ENCODE measurements at regions not wholly inside any gene's neighbourhood (a gene's known extent, or its start where the extent isn't known, plus 50 kb on each side); places are given as distances from the start of the nearest gene placed in this dataset.

GRCh38 chr11:28739489-28740280, 631.5 kb downstream of the METTL15 start:
- DNase-seq (ENCODE audit: low read depth), result no peak

GRCh38 chr11:28738549-28738948, 630.4 kb downstream of the METTL15 start:
- DNase-seq (ENCODE audit: low read depth), result peak; percentile 34

- DNase-seq (ENCODE audit: low read depth), result peak; percentile 32
Measured at GRCh38 chr11:28736256-28736655, 628.1 kb downstream of the METTL15 start.

GRCh38 chr11:28735511-28735910, 627.3 kb downstream of the METTL15 start:
- DNase-seq (ENCODE audit: low read depth), result no peak

- DNase-seq (ENCODE audit: low read depth), result no peak
Measured at GRCh38 chr11:28730889-28731288, 622.7 kb downstream of the METTL15 start.

GRCh38 chr11:28730336-28730735, 622.1 kb downstream of the METTL15 start:
- DNase-seq (ENCODE audit: low read depth), result peak; percentile 35

- no peak for DNase-seq (ENCODE audit: low read depth)
Measured at GRCh38 chr11:28729339-28729738, 621.2 kb downstream of the METTL15 start.

GRCh38 chr11:28728666-28729065, 620.5 kb downstream of the METTL15 start:
- no peak for DNase-seq (ENCODE audit: low read depth)

- peak; percentile 73 for DNase-seq (ENCODE audit: low read depth)
Measured at GRCh38 chr11:28727254-28727653, 619.1 kb downstream of the METTL15 start.

GRCh38 chr11:28726432-28726831, 618.2 kb downstream of the METTL15 start:
- no peak for DNase-seq (ENCODE audit: low read depth)

GRCh38 chr11:28715726-28716125, 607.5 kb downstream of the METTL15 start:
- no peak for DNase-seq (ENCODE audit: low read depth)

- DNase-seq (ENCODE audit: low read depth), result no peak
Measured at GRCh38 chr11:28713850-28714249, 605.7 kb downstream of the METTL15 start.

- DNase-seq (ENCODE audit: low read depth), result no peak
Measured at GRCh38 chr11:28708075-28708474, 599.9 kb downstream of the METTL15 start.

GRCh38 chr11:28704801-28705200, 596.6 kb downstream of the METTL15 start:
- DNase-seq (ENCODE audit: low read depth), result no peak

- DNase-seq (ENCODE audit: low read depth), result no peak
Measured at GRCh38 chr11:28703371-28703770, 595.2 kb downstream of the METTL15 start.

- no peak for DNase-seq (ENCODE audit: low read depth)
Measured at GRCh38 chr11:28702871-28703270, 594.7 kb downstream of the METTL15 start.

- no peak for DNase-seq (ENCODE audit: low read depth)
Measured at GRCh38 chr11:28702450-28702790, 594.2 kb downstream of the METTL15 start.

- DNase-seq (ENCODE audit: low read depth), result no peak
Measured at GRCh38 chr11:28701760-28702449, 593.7 kb downstream of the METTL15 start.

GRCh38 chr11:28699701-28700100, 591.5 kb downstream of the METTL15 start:
- DNase-seq (ENCODE audit: low read depth), result no peak

GRCh38 chr11:28697920-28698827, 590.0 kb downstream of the METTL15 start:
- DNase-seq (ENCODE audit: low read depth), result peak; percentile 53

- no peak for DNase-seq (ENCODE audit: low read depth)
Measured at GRCh38 chr11:28696591-28696990, 588.4 kb downstream of the METTL15 start.

GRCh38 chr11:28690746-28691145, 582.6 kb downstream of the METTL15 start:
- peak; percentile 88 for DNase-seq (ENCODE audit: low read depth)
